Stomach (tissue), 8 donors: ENCODE measurements at regions not wholly inside any gene's neighbourhood (a gene's known extent, or its start where the extent isn't known, plus 50 kb on each side); places are given as distances from the start of the nearest gene placed in this dataset.
"Not testable (repeated sequence)": the region's sequence is repeated elsewhere in the genome, so short reads cannot be mapped to it uniquely, and the experiment has no call there.

Experiments used
- DNase-seq, 2 donors: peaks; one replicate each; pipeline versions ENCODE4 v3.0.0 to v3.0.0-alpha.2; 2013 to 2019
- H3K27ac ChIP-seq, 5 donors: fragments of 200-600 bp in 4 of 5; sonication (generic) in 4 of 5; one replicate each; pipeline ENCODE4 v1.5.1; 2013 to 2019; ENCODE audit warnings: mild to moderate bottlenecking in 1 of 5, moderate library complexity in 1 of 5
- H3K27me3 ChIP-seq, 3 donors: fragments of 200-600 bp; sonication (generic); one replicate each; pipeline ENCODE4 v1.5.1; 2017 to 2019; ENCODE audit warnings: mixed run types in 1 of 3
- H3K36me3 ChIP-seq, 4 donors: fragments of 200-600 bp; sonication (generic); 1 replicate in 3 of 4; 2 replicates in 1 of 4; pipeline ENCODE4 v1.5.1; 2016 to 2019
- H3K4me1 ChIP-seq, 4 donors: fragments of 200-600 bp; sonication (generic); one replicate each; pipeline ENCODE4 v1.5.1; 2016 to 2019
- H3K4me3 ChIP-seq, 4 donors: fragments of 200-600 bp; sonication (generic) in 3 of 4; one replicate each; pipeline ENCODE4 v1.5.1; 2016 to 2019; ENCODE audit warnings: mild to moderate bottlenecking in 1 of 4
- H3K9me3 ChIP-seq, 4 donors: fragments of 200-600 bp; sonication (generic); one replicate each; pipeline ENCODE4 v1.5.1; 2016 to 2019
- CTCF ChIP-seq, 7 experiments: fragments of 450-650 bp in 4 of 7; fragments of 200-600 bp in 3 of 7; sonication (generic) in 3 of 7; IDR thresholded peaks; one replicate each; pipeline ENCODE4 v1.5.1; 2016 to 2019; ENCODE audit warnings: antibody characterized with exemption in 7 of 7, control low read depth in 2 of 7, mild to moderate bottlenecking in 1 of 7
- EP300 ChIP-seq: sonication (generic); formaldehyde crosslinking; IDR thresholded peaks from one replicate; pipeline ENCODE4 v1.6.1; 2017; ENCODE audit warnings: antibody characterized with exemption
- POLR2A ChIP-seq, 4 donors: fragments of 450-650 bp; IDR thresholded peaks; one replicate each; pipeline ENCODE4 v1.6.1; 2016; ENCODE audit warnings: antibody characterized with exemption in 4 of 4, control low read depth in 2 of 4, mild to moderate bottlenecking in 1 of 4, moderate library complexity in 1 of 4
- POLR2AphosphoS5 ChIP-seq, 3 donors: sonication (generic); formaldehyde crosslinking; IDR thresholded peaks; one replicate each; pipeline ENCODE4 v1.6.1; 2016; ENCODE audit warnings: antibody characterized with exemption in 3 of 3
- WGBS, 5 donors: extraction: QIAGEN DNeasy Blood & Tissue Kit in 3 of 5; methylation state at CpG; one replicate each; pipeline versions ENCODE4 v1.1.5 to v1.1.7; 2013 to 2018; 5-methylcytosine and 5-hydroxymethylcytosine counted together
- intact Hi-C: fragments of 100-400 bp; cut with DNase I; formaldehyde crosslinking; loops from one replicate; pipeline ENCODE4 v1.15.1; 2023; ENCODE audit warnings: low total_unique reads
- donor health status: healthy with polysubstance abuse.
- donor health status: Bipolar disorder and iron deficiency.
- donor health status: healthy.

GRCh38 chr6:164947164-164947563 is 362.2 kb downstream of the C6orf118 start:
- TF ChIP-seq POLR2A (IDR thresholded peaks at IDR 0.05) (no peak), EP300 (no peak), CTCF (IDR thresholded peaks at IDR 0.05) (no peak), POLR2AphosphoS5 (IDR thresholded peaks at IDR 0.05) (no peak)
- no peak for DNase-seq
- H3K4me3 ChIP-seq: no peak overlapping the region
- no peaks in the 10 kb centered on the region for H3K36me3 ChIP-seq
- 61 to 68% (median 63%) methylated on average over 8 of the region's 8 CpGs for WGBS, 5 donors
- H3K27me3 ChIP-seq: no peaks in the 10 kb centered on the region
- H3K9me3 ChIP-seq: peaks cover 0 to 6% (median 0%) of the 10 kb centered on the region in 4 donors
- H3K4me1 ChIP-seq: no peaks in the 10 kb centered on the region
- intact Hi-C loops: no loop called here
- no peak overlapping the region for H3K27ac ChIP-seq

- Histone ChIP-seq H3K27ac (no peak overlapping the region), H3K4me1 (no peaks in the 10 kb centered on the region), H3K36me3 (no peaks in the 10 kb centered on the region), H3K4me3 (no peak overlapping the region), H3K27me3 (no peaks in the 10 kb centered on the region), H3K9me3 (peaks cover 0 to 10% (median 3%) of the 10 kb centered on the region in 4 donors)
- no peak for DNase-seq
- 61 to 84% (median 75%) methylated on average over 1 of the region's 1 CpG for WGBS, 5 donors
- no peak for TF ChIP-seq EP300
- TF ChIP-seq CTCF (IDR thresholded peaks at IDR 0.05): no peak
- TF ChIP-seq POLR2A (IDR thresholded peaks at IDR 0.05): no peak
- TF ChIP-seq POLR2AphosphoS5 (IDR thresholded peaks at IDR 0.05): no peak
- intact Hi-C loops: no loop called here
Observed at GRCh38 chr6:164942271-164942670, 367.1 kb downstream of the C6orf118 start.

- intact Hi-C loops, DNase-seq: not testable (repeated sequence)
- 91 to 98% (median 92%) methylated on average over 15 to 28 of the region's 28 CpGs for WGBS, 5 donors
Observed at GRCh38 chr6:164933238-164933794, 376.1 kb downstream of the C6orf118 start.

GRCh38 chr6:164929408-164929977 is 379.9 kb downstream of the C6orf118 start:
- intact Hi-C loops: no loop called here

More at GRCh38 chr6:164933238-164933794, 376.1 kb downstream of the C6orf118 start:
- H3K4me3 ChIP-seq, H3K27me3 ChIP-seq, H3K9me3 ChIP-seq, H3K36me3 ChIP-seq, H3K27ac ChIP-seq, H3K4me1 ChIP-seq: not testable (repeated sequence)

More at GRCh38 chr6:164929408-164929977, 379.9 kb downstream of the C6orf118 start:
- Histone ChIP-seq H3K9me3 (peaks cover 0 to 3% (median 0%) of the 10 kb centered on the region in 4 donors), H3K27ac (no peak overlapping the region), H3K4me3 (no peak overlapping the region), H3K4me1 (peaks cover 0 to 7% (median 0%) of the 10 kb centered on the region in 4 donors), H3K27me3 (no peaks in the 10 kb centered on the region), H3K36me3 (no peaks in the 10 kb centered on the region)
- no peak for DNase-seq
- no peak for TF ChIP-seq POLR2AphosphoS5 (IDR thresholded peaks at IDR 0.05)
- no peak for TF ChIP-seq POLR2A (IDR thresholded peaks at IDR 0.05)
- no peak for TF ChIP-seq EP300
- no peak for TF ChIP-seq CTCF (IDR thresholded peaks at IDR 0.05)
- 55 to 87% (median 83%) methylated on average over 13 of the region's 13 CpGs for WGBS, 5 donors
